SU-DHL-6 (cell line): ENCODE measurements at regions not wholly inside any gene's neighbourhood (a gene's known extent, or its start where the extent isn't known, plus 50 kb on each side); places are given as distances from the start of the nearest gene placed in this dataset.
A peak's percentile ranks its signal among the peaks of the same experiment; 100 is the strongest.
"Not testable (repeated sequence)": the region's sequence is repeated elsewhere in the genome, so short reads cannot be mapped to it uniquely, and the experiment has no call there.

ENCODE experiments used
- H2AFZ ChIP-seq: fragments of 200-600 bp; sonication (generic); 2 replicates; pipeline ENCODE4 v1.6.1; 2014; ENCODE audit warnings: low read depth, mild to moderate bottlenecking, moderate library complexity, mixed read lengths, antibody characterized with exemption, low read length; ENCODE audit not compliant: severe bottlenecking
- H3F3A ChIP-seq: fragments of 200-600 bp; shearing (Covaris generic); 2 replicates; pipeline ENCODE4 v1.6.0; 2016; ENCODE audit warnings: antibody characterized with exemption, mild to moderate bottlenecking; ENCODE audit not compliant: insufficient read depth
- H3K27ac ChIP-seq: fragments of 200-600 bp; sonication (generic); 2 replicates; pipeline ENCODE4 v1.5.1; 2016; ENCODE audit warnings: low read depth, mild to moderate bottlenecking, low read length, moderate library complexity, mixed read lengths
- H3K27me3 ChIP-seq: fragments of 200-600 bp; sonication (generic), shearing (Covaris generic); 2 replicates; pipeline ENCODE4 v1.6.0; 2014; ENCODE audit warnings: mild to moderate bottlenecking, low read length
- H3K36me3 ChIP-seq: fragments of 200-600 bp; sonication (generic); 2 replicates; pipeline ENCODE4 v1.6.1; 2014; ENCODE audit warnings: mild to moderate bottlenecking, low read length, mixed read lengths
- H3K4me2 ChIP-seq: fragments of 300-600, 200-600 bp; shearing (Covaris generic), sonication (generic); 2 replicates; pipeline ENCODE4 v1.6.0; 2014; ENCODE audit warnings: low read length, low read depth, mild to moderate bottlenecking; ENCODE audit not compliant: poor library complexity, severe bottlenecking
- H3K4me3 ChIP-seq: fragments of 200-600 bp; sonication (generic); 2 replicates; pipeline ENCODE4 v1.5.1; 2014; ENCODE audit warnings: antibody characterized with exemption, low read length, mild to moderate bottlenecking, mixed read lengths; ENCODE audit not compliant: insufficient read depth, poor library complexity, severe bottlenecking
- H3K79me2 ChIP-seq: fragments of 200-600 bp; sonication (generic); 2 replicates; pipeline ENCODE4 v1.6.1; 2014; ENCODE audit warnings: mild to moderate bottlenecking, low read length, moderate library complexity; ENCODE audit not compliant: insufficient read depth
- H3K9ac ChIP-seq: fragments of 200-600 bp; sonication (generic); 2 replicates; pipeline ENCODE4 v1.7.0; 2014; ENCODE audit warnings: mild to moderate bottlenecking, low read length
- H3K9me2 ChIP-seq: fragments of 200-600 bp; sonication (generic); replicated peaks from 2 replicates; pipeline ENCODE4 v1.6.1; 2014; ENCODE audit warnings: low read length; ENCODE audit not compliant: insufficient read depth
- H3K9me3 ChIP-seq: fragments of 200-600 bp; sonication (generic); 2 replicates; pipeline ENCODE4 v1.6.1; 2014; ENCODE audit warnings: low read length, mixed read lengths; ENCODE audit not compliant: insufficient read depth
- H4K20me1 ChIP-seq: fragments of 200-600 bp; sonication (generic); 2 replicates; pipeline ENCODE4 v1.6.1; 2014; ENCODE audit warnings: low read depth, mild to moderate bottlenecking, antibody characterized with exemption, low read length, moderate library complexity, mixed read lengths
- EZH2phosphoT487 ChIP-seq: fragments of 200-600 bp; sonication (generic), shearing (Covaris generic); conservative IDR thresholded peaks from 2 replicates; pipeline ENCODE4 v1.6.1; 2018; ENCODE audit warnings: mild to moderate bottlenecking, antibody characterized with exemption, low read length, moderate library complexity, mixed read lengths
- TF ChIP-seq, protein P1 (sequence below): fragments of 200-600 bp; sonication (generic); IDR thresholded peaks from one replicate; pipeline ENCODE4 v1.5.1; 2017; ENCODE audit warnings: antibody characterized with exemption, mild to moderate bottlenecking, low read length, moderate library complexity; ENCODE audit not compliant: insufficient read depth, poor library complexity, severe bottlenecking

DNA sequence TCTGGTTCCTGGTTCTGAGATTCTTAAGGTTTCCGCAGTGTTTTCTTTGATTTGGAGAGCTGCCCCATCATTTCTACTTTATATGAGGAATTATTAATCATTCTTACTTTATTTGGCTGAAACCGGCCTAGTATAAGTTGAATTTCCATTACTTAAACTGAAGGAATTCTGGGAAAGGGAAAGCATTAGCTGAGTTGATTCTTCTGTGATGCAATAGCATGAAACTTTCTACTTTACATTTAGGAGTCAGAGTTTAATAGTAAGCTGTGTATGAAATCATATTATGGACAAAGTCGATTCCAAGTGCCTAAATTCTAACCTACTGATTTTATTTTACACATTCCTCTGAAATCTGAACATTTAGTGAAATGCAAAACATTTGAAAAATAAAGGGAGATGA, 1269.7 kb upstream of the ZEB2 start:
- Histone ChIP-seq H3K9ac (no peak overlapping the region), H4K20me1 (no peaks in the 10 kb centered on the region), H3F3A (no peaks in the 10 kb centered on the region), H3K36me3 (no peaks in the 10 kb centered on the region), H3K9me3 (no peaks in the 10 kb centered on the region), H3K27ac (no peak overlapping the region), H2AFZ (peak overlapping the region; percentile 22), H3K9me2 (no peaks in the 10 kb centered on the region), H3K27me3 (no peaks in the 10 kb centered on the region), H3K4me2 (no peak overlapping the region), H3K4me3 (no peak overlapping the region), H3K79me2 (no peaks in the 10 kb centered on the region)
- no peak for TF ChIP-seq EZH2phosphoT487
- TF ChIP-seq, protein P1, sequence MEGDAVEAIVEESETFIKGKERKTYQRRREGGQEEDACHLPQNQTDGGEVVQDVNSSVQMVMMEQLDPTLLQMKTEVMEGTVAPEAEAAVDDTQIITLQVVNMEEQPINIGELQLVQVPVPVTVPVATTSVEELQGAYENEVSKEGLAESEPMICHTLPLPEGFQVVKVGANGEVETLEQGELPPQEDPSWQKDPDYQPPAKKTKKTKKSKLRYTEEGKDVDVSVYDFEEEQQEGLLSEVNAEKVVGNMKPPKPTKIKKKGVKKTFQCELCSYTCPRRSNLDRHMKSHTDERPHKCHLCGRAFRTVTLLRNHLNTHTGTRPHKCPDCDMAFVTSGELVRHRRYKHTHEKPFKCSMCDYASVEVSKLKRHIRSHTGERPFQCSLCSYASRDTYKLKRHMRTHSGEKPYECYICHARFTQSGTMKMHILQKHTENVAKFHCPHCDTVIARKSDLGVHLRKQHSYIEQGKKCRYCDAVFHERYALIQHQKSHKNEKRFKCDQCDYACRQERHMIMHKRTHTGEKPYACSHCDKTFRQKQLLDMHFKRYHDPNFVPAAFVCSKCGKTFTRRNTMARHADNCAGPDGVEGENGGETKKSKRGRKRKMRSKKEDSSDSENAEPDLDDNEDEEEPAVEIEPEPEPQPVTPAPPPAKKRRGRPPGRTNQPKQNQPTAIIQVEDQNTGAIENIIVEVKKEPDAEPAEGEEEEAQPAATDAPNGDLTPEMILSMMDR = no peak

DNA sequence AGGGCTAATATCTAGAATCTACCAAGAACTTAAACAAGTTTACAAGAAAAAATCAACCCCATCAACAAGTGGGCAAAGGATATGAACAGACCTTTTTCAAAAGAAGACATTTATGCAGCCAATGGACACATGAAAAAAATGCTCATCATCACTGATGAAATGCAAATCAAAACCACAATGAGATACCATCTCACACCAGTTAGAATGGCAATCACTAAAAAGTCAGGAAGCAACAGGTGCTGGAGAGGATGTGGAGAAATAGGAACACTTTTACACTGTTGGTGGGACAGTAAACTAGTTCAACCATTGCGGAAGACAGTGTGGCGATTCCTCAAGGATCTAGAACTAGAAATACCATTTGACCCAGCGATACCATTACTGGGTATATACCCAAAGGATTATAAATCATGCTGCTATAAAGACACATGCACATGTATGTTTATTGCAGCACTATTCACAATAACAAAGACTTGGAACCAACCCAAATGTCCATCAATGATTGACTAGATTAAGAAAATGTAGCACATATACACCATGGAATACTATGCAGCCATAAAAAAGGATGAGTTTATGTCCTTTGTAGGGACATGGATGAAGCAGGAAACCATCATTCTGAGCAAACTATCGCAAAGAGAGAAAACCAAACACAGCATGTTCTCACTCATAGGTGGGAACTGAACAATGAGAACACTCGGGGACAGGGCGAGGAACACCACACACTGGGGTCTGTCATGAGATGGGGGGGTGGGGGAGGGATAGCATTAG, 1267.9 kb upstream of the ZEB2 start:
- H3K36me3 ChIP-seq, H3K79me2 ChIP-seq, H2AFZ ChIP-seq, H3K4me2 ChIP-seq, H3K27me3 ChIP-seq, H3K9ac ChIP-seq, H3K9me3 ChIP-seq, H3K27ac ChIP-seq, H3K4me3 ChIP-seq, H3K9me2 ChIP-seq, H3F3A ChIP-seq, H4K20me1 ChIP-seq: not testable (repeated sequence)

DNA sequence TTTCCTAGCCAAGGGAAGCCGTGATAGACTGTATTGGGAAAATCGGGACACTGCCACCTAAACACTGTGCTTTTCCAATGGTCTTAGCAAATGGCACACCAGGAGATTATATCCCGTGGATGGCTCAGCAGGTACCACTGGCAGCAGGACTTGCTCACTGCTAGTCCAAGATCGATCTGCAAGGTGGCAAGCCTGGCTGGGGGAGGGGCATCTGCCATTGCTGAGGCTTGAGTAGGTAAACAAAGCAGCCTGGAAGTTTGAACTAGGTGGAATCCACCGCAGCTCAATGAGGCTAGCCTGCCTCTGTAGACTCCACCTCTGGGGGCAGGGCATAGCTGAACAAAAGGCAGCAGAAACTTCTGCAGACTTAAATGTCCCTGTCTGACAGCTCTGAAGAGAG, 1262.7 kb upstream of the ZEB2 start:
- not testable (repeated sequence) for H4K20me1 ChIP-seq, H3K4me2 ChIP-seq, H3K9me3 ChIP-seq, H3F3A ChIP-seq, H3K27ac ChIP-seq, H3K36me3 ChIP-seq, H3K79me2 ChIP-seq, H3K27me3 ChIP-seq, H3K9ac ChIP-seq, H3K4me3 ChIP-seq, H3K9me2 ChIP-seq, H2AFZ ChIP-seq

DNA sequence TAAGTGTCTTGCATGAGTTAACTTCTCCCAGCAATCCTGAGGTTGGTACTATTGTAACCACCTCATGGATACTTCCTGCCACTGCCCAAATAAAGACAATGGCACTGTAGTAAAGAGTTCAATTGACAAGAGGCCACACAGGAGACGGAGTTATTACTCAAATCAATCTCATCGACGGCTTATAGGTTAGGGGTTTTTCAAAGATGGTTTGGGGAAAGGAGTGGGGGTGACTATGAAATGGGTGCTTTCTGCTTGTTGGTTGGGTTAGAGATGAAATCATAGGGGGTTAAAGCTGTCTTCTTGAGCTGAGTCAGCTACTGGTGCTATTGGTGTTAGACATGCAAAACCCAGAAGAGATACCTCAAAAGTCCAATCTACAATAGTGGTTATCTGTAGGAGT, 1258.0 kb upstream of the ZEB2 start:
- Histone ChIP-seq H3F3A (no peaks in the 10 kb centered on the region), H3K4me2 (no peak overlapping the region), H4K20me1 (no peaks in the 10 kb centered on the region), H3K27ac (no peak overlapping the region), H3K79me2 (no peaks in the 10 kb centered on the region), H3K36me3 (no peaks in the 10 kb centered on the region), H3K27me3 (no peaks in the 10 kb centered on the region), H3K9me2 (no peaks in the 10 kb centered on the region), H2AFZ (no peak overlapping the region), H3K4me3 (no peak overlapping the region), H3K9ac (no peak overlapping the region), H3K9me3 (no peaks in the 10 kb centered on the region)
- TF ChIP-seq, protein P1 = no peak
- TF ChIP-seq EZH2phosphoT487 = no peak
